Left colon (tissue), 2 donors: ENCODE measurements at regions not wholly inside any gene's neighbourhood (a gene's known extent, or its start where the extent isn't known, plus 50 kb on each side); places are given as distances from the start of the nearest gene placed in this dataset.
A peak's percentile ranks its signal among the peaks of the same experiment; 100 is the strongest.
"Not testable (repeated sequence)": the region's sequence is repeated elsewhere in the genome, so short reads cannot be mapped to it uniquely, and the experiment has no call there.

Source experiments
- ATAC-seq: fragments of 200-7000 bp; cut with Tn5 transposase; one replicate; pipeline ENCODE4 v1.9.1; 2020; ENCODE audit warnings: mild to moderate bottlenecking, moderate library complexity
- DNase-seq, 2 donors: peaks; one replicate each; pipeline ENCODE4 v3.0.0-alpha.2; 2020
- intact Hi-C, 2 donors: fragments of 100-400 bp; cut with DNase I in 1 of 2; cut with micrococcal nuclease in 1 of 2; formaldehyde crosslinking; loops; one replicate each; pipeline versions ENCODE4 v1.11.2 to v1.14.0; 2022; cut with DNase I, micrococcal nuclease
- donor health status: DM: no; HTN: no; CAD: no.
- donor health status: DM: yes; HTN: yes; CAD: no.

GRCh38 chr20:51938559-51939258, 136.4 kb upstream of the SALL4 start:
- intact Hi-C loops: no loop called here
- DNase-seq (no peak), ATAC-seq (no peak)

- intact Hi-C loops: no loop called here
- ATAC-seq: no peak
- DNase-seq: no peak
Measured at GRCh38 chr20:51937779-51938178, 135.5 kb upstream of the SALL4 start.

DNA sequence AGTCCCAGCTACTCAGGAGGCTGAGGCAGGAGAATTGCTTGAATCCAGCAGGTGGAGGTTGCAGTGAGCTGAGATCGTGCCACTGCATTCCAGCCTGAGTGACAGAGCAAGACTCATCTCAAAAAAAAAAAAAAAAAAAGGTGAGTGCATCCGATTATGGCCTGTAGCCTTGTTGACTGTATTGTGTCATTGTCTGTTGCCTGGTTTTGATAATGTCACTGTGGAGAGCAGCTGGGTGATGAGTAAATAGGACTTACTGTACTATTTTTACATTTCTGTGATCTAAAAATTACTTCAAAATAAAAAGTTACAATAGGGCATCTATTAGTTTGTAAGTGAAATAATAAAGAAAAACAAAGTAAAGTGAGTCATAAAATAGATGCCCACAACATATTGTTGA, 134.1 kb upstream of the SALL4 start:
- intact Hi-C loops: no loop called here
- ATAC-seq (no peak), DNase-seq (no peak)

DNA sequence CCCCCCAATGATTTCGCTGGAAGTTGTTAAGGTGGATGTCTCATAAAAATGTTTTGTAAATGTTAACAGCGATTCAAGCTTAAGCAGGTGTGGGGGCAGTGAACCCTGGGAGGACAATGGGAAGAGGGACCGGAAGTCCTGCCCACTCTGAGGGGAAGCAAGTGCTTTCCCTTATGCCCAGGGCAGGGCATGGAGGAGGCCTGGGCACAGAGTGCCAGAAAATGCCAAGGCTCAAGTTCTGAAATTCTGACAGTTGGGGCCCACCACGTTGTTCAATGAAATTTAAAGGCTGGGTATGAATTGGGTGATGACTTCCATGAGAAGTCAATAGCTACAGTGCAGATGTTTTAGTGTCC, 132.7 kb upstream of the SALL4 start:
- ATAC-seq (no peak), DNase-seq (no peak)
- intact Hi-C loops: no loop called here

DNA sequence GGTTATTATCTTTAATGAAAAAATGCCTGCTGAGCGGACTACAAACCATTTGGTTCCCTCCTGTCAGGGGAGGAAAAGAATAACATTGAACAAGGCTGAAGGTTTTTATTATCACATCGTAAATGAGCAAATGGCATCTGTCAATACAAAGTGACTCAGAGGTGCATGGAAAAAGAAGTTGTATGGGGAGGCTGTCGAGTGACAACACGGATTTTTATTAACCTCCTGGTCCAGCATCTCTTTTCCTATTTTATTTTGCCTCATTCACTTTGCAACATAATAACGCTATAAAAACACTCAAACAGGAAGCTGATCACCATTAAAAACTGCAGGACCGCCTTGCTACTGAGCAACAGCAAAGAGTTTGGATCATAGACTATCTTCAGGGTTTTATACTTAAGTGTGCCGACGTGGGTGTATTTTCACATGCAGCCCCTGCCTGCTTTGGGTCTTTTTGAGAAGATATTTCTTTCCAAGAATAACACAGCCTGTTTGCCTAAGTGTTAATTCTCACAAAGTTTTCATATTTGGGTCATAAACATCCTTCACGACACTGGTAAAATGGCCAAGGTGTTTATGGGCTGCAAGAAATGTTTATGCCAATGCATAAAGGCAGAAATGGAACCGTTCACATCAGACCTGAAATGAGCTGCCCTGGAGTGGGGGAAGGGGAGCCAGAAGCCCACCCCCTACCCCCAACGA, 132.1 kb upstream of the SALL4 start:
- DNase-seq (no peak), ATAC-seq (peak; percentile 88)
- intact Hi-C loops: no loop called here

- DNase-seq (no peak), ATAC-seq (peak; percentile 32)
- intact Hi-C loops: no loop called here
Measured at GRCh38 chr20:51931371-51931781, 129.1 kb upstream of the SALL4 start.

DNA sequence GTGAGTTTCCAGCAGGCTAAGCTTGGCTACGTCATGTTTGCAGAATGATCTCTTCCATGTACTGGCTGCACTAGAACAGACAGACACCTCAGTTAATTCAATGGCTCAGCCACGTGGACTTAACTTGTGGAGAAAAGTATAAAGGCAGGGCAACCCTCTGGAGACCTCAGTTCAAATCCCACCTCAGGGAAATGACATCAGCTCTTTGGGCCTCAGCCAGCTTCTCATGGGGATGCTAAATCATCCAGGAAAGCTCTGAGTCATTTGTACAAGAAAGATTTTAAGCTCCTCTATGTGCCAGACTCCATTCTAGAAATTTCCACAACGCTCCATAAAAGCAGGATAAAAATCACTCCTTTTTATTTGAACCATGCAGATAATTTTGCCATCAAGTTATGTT, 128.5 kb upstream of the SALL4 start:
- ATAC-seq (no peak), DNase-seq (no peak)
- intact Hi-C loops: no loop called here

GRCh38 chr20:51928931-51929330, 126.6 kb upstream of the SALL4 start:
- DNase-seq (no peak), ATAC-seq (no peak)
- intact Hi-C loops: no loop called here

DNA sequence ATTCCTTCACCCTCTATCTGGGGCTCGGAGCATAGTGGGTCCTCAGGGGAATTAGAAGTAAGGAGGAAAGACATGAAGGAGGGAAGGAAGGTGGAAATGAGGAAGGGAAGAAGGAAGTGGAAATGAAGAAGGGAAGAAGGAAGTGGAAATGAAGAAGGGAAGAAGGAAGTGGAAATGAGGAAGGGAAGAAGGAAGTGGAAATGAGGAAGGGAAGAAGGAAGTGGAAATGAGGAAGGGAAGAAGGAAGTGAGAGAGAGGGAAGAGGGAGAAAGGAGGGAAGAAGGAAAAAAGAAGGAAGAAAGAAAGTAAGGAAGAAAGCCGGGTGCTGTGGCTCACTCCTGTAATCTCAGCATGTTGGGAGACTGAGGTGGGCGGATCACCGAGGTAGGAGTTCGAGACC, 125.6 kb upstream of the SALL4 start:
- ATAC-seq, intact Hi-C loops, DNase-seq: not testable (repeated sequence)

- intact Hi-C loops: no loop called here
- ATAC-seq (peak; percentile 47), DNase-seq (no peak)
Measured at GRCh38 chr20:51926670-51927305, 124.5 kb upstream of the SALL4 start.

DNA sequence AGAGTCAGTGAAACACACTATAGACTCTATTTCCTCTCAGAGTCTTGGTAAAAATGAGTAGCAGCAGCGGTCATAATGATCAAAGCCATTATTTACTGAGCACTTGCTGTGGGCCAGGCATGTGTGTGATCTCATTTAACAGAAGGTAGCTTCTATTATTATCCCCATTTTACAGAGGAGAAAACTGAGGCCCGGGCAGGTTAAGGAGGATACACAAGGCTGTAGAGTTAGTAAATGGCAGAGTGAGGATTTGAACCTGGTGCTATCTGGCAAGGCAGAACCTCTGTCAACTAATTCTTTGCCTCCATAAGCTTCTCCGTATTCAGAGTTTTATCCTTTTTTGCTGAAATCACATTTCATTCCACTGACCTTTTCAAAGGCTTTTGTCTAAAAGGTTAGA, 122.2 kb upstream of the SALL4 start:
- ATAC-seq: no peak
- intact Hi-C loops: no loop called here

GRCh38 chr20:51923633-51924032, 121.3 kb upstream of the SALL4 start:
- DNase-seq: no peak
- intact Hi-C loops: no loop called here
- ATAC-seq: no peak

More for the DNA sequence above, 122.2 kb upstream of the SALL4 start:
- DNase-seq: no peak

DNA sequence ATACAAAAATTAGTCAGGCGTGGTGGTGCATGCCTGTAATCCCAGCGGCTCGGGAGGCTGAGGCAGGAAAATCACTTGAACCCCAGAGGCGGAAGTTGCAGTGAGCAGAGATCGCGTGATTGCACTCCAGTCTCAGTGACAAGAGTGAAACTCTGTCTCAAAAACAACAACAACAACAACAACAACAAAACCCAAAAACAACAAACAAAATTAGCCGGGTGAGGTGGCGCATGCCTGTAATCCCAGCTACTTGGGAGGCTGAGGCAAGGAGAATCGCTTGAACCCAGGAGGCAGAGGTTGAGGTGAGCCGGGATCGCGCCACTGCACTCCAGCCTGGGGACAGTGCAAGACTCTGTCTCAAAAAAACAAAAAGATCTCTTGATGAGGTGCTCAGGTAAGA, 120.5 kb upstream of the SALL4 start:
- intact Hi-C loops, DNase-seq, ATAC-seq: not testable (repeated sequence)

GRCh38 chr20:51918561-51918960, 116.2 kb upstream of the SALL4 start:
- intact Hi-C loops: no loop called here
- ATAC-seq (no peak), DNase-seq (no peak)

DNA sequence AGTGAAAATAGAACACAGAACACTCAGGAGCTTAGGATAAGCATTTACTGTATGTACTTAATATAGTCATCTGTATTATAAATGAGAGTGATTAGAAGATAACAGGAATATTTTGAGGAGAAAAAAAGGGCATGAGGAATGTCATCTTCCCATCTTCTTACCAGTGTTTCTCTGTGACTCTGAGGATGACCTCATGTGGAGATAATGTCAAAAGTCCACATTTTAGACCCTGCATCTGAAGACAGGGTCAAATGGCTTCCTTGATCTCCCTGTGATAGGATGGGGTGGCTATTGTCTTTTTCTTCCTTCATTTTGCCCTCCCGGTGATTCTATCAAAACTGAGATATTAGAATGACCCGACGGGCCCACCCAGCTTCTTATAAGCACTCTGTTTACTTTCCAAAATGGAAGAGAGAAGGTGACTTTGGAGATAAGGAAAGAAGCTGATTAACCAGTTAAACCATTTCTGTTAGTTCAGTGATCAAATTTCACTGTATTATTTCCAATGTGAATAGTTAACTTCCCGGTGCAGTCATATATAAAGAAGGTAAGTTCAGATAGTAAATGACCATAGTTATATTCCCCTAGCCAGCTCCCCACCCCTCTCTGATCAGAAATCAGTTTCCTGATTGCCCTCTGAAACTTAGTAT, 115.7 kb upstream of the SALL4 start:
- ATAC-seq (no peak), DNase-seq (no peak)
- intact Hi-C loops: no loop called here

GRCh38 chr20:51916244-51916643, 113.9 kb upstream of the SALL4 start:
- ATAC-seq (no peak), DNase-seq (no peak)
- intact Hi-C loops: no loop called here

- ATAC-seq: no peak
- intact Hi-C loops: no loop called here
Measured at GRCh38 chr20:51914758-51915157, 112.4 kb upstream of the SALL4 start.

GRCh38 chr20:51910321-51911050, 108.2 kb upstream of the SALL4 start:
- DNase-seq (no peak), ATAC-seq (no peak)
- intact Hi-C loops: no loop called here

More at GRCh38 chr20:51914758-51915157, 112.4 kb upstream of the SALL4 start:
- no peak for DNase-seq

GRCh38 chr20:51906679-51907078, 104.4 kb upstream of the SALL4 start:
- intact Hi-C loops: no loop called here
- no peak for ATAC-seq
- DNase-seq: no peak
